ENCODE measurements at regions not wholly inside any gene's neighbourhood (a gene's known extent, or its start where the extent isn't known, plus 50 kb on each side); places are given as distances from the start of the nearest gene placed in this dataset.
"Not testable (repeated sequence)": the region's sequence is repeated elsewhere in the genome, so short reads cannot be mapped to it uniquely, and the experiment has no call there.

DNA sequence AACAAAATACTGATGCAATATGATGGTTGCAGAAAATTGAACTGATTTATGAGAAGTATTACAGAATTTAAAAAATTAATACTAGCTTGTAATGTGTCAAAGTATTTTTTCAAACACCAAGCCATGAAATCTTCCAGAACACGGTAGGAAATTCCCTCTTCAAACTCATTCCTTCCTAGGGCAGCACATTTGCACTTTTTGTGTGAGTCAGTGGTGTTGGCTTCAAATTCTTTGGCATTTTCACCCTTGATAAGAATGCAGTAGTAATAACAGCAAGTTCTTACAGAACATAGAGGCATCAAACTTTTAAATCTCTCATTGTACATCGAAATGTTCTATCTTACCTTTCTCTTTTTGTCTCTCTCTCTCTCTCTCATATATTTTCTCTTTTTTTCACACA is 191.8 kb downstream of the CGGBP1 start:
- DNase-seq: no peak

DNA sequence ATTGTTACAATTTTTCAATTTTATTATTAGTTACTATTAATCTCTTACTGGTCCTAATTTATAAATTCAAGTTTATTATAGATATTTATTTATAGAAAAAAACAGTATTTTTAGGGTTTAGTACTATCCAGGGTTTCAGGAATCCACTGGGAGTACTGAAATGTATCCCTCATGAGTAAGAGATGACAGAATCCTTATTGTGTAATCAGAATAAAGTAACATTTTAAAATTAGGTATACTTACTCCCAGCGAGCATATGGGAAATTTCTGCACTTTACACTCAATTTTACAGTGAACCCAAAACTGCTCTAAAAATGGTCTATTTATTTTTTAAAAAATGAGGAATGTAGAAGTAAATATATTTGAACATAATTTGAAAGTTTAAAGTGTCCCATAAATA is 202.7 kb downstream of the CGGBP1 start:
- no peak for DNase-seq

DNA sequence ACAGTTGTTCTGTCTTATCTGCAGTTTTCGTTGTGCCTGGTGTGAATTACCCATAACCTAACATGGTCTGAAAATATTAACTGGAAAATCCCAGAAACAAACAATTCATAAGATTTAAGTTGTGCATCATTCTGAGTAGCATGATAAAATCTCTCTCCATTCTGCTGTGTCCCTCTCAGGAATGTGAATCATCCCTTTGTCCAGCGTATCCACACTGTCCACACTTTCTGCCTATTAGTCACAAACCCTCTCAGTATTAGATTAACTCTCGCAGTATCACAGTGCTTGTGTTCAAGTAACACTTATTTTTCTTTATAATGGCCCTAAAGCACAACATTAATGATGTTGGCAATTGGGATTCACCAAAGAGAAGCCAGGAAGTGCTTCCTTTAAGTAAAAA is 203.2 kb downstream of the CGGBP1 start:
- DNase-seq: no peak

DNA sequence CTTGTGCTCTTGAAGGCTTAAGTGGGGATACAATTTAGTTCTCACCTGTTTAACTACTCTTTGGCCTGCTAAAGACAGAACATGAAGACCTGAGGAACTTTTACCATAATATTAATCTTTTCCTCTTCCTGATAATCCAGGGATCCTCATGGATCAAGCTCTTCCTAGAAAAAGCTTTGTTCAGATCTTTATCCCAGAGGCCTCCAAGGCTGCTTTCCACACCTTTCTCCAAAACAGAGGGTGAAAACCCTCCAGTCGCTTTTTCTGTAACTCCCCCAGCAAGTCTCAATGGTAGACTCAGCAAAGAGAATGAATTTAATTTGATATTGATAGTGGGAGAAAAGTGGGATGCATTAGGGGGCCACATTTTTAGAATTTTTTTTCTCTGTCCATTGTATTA is 203.6 kb downstream of the CGGBP1 start:
- no peak for DNase-seq

DNA sequence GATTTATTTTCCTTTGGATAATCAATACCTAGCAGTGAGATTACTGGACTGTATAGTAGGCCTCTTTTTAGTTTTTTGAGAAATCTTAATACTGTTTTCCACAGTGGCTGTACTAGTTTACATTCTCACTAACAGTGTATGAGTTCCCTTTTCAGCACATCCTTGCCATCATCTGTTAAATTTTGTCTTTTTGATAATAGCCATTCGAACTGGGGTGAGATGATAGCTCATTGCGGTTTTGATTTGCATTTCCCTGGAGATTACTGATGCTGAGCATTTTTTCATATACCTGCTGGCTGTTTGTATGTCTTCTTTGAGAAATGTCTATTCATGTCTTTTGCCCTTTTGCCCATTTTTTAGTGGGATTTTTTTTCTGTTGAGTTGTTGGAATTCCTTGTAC is 210.8 kb downstream of the CGGBP1 start:
- no peak for DNase-seq

DNA sequence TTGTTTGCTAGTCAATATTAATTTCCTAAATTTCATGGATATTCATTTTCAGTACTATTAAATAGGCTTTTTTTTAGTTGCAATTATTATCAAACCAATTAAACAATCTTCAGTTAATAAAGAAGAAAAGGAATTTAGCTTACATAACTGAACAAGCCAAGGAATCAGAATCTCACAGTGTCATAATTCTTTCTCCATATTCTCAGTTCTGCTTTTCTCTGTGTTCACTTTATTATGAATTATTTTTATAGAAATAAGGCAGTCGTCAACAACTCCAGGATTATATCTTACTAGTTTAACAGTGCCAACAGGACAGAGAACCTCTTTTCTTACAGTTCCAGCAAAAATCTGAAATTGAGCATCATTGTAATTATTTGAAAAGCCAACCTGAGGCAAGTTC is 221.7 kb downstream of the CGGBP1 start:
- DNase-seq: no peak

DNA sequence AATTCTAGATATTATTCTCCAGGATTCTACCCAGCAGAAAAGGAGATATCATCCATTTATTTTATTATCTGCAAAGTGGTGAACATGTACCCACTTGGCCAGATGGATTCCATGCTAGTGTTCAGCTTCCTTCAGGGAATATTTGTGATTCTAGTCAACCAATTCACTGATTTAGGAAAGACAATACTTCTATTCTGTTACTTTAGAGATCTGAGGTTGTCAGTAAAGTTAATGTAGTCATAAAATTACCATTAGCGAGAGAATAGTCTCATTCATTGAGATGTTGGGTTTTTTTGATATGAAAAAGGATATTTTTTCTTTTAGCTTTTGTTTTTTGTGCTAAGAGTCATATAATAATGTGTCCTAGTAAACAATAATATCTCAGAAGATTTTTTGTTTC is 222.8 kb downstream of the CGGBP1 start:
- no peak for DNase-seq

DNA sequence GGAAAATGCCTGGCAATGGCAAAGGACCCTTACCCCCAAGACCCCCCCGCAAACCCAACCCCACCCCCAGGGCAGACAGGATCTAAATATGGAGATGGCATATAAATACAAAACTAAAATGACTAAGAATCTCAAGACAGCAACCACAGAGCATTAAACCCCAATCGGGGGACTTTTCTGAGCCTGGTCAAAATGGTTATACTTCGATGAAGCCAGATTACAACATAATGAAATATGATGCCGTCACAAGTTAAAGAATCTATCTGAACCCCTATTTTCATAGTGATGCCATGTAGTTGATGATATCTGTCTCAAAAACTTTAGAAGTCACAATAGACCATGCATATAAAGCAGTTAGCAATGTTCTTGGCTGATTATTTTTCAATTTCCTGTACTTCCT is 223.6 kb downstream of the CGGBP1 start:
- no peak for DNase-seq

DNA sequence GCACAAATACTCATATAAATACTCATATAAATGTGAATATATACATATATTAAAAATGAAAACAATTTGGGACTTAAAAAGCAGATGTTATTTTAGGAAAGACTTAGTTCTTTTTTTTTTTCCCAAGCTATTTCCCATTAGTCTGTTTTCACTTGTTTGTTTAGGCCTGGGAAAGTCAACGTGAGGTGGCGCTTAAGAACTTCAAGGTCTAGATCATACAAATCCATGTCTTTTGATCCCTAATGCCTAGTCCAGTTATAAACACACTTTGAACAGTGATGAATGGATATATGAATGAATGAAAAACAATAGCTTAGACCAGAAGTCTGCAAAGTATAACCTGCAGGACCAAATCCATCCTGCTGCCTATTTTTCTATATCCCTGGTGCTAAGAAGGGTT is 224.5 kb downstream of the CGGBP1 start:
- no peak for DNase-seq

DNA sequence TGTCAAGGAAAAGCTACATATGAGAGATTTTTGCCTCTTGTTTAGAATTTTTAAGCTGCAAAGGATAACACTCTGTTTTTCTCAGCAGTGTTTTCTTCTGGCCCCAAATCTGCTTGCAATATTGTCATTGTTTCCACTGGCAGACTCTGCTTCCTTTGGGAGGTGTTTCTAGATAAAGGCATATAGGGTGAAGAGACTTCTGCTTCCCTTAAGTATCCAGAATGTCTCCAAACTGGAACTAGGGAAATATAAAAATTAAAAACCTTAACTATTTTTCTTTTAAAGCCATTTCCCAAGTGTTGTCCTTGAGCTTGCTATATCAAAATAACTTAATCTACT is 225.8 kb downstream of the CGGBP1 start:
- DNase-seq: no peak

DNA sequence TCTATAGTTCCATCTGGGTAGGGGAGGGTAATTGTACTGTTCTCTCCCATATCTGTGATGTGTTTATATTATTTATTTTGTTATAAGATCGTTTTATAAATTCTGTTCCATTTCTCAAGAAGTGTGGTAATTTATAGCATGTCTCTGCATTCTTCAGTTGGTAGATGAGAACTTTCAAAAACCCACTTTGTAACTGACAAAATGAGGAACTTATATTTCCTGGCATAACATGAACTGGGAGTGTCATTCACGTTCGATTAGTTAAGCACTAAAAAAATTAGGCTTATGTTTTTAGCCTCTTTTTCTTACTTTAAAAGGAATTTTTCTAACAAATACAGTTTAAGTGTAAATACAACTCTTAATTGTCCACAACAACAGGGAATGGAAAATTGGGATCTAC is 230.8 kb downstream of the CGGBP1 start:
- no peak for DNase-seq

DNA sequence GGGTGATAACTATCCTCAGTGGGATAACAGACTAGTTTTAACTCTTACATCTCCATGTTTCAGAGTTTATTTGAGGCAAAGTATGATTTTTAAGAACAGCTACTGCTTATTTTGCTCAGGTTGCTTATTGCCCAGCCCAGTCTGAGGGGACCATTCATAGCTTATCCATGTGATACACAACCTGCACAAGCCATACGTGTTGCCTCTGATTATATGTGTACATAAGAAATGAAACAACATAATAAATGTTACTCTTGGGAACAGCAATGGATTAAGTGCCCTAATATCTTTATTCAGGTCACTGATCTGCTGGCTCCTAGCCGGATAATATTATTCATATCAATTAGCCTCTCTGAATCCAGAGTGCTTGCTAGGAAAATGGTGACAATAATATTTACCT is 236.2 kb downstream of the CGGBP1 start:
- DNase-seq: no peak

DNA sequence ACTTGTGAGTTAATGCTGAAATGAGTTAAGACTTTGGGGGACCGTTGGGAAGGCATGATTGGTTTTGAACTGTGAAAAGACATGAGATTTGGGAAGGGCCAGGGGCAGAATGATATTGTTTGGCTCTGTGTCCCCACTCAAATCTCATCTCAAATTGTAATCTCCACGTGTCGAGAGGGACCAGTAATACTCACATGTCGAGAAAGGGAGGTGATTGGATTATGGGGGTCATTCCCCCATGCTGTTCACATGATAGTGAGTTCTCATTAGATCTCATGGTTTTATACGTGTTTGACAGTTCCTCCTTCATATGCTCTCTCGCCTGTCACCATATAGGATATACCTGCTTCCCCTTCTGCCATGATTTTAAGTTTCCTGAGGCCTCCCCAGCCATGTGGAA is 245.3 kb downstream of the CGGBP1 start:
- not testable (repeated sequence) for DNase-seq

DNA sequence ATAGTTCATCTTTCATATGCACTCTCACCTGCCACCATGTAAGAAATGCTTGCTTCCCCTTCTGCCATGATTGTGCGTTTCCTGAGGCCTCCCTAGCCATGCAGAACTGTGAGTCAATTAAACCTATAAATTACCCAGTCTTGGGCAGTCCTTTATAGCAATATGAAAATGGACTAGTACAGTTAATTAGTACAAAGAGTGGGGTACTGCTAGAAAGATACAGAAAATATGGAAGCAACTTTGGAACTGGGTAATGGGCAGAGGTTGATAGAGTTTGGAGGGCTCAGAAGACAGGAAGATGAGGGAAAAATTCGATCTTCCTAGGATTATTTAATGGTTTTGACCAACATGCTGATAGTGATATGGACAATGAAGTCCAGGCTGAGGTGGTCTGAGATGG is 246.9 kb downstream of the CGGBP1 start:
- DNase-seq: no peak

DNA sequence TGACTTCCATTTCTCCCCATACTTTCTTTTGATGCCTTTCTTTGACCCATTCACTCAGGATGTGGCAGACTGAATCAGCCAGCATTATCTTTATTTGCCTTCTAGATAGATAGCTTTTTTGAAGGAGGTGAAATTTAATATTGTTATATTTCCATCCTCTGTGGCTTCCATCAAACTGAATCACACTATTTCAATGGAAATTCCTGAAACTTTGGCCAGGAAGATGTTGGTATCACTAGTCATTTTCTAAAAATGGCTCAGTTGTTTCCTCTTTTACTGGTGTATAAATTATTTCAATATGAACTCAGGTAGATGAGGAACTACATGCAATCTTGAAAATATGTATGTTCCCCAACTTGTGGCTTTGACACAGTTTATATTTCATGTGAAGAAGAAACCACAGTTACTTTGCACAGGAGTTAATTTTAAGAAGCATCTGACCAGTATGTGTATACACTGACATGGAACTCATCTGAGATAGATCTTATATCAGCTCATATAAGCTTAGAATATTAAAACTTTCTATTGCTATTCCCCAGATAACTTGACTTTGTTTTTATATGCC is 248.3 kb downstream of the CGGBP1 start:
- DNase-seq: no peak

DNA sequence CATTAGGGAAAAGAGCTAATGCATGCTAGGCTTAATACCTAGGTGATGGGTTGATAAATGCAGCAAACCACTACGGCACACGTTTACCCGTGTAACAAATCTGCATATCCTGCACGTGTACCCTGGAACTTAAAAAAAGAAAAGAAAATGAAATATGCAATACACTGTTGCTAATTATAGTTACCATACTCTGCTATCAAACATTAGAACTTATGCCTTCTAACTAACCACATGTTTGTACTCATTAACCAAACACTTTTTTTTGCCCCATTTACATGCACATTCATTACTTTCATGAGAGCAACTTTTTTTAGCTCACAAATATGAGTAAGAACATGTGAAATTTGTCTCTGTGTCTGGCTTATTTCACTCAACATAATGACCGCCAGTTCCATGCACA is 253.1 kb downstream of the CGGBP1 start:
- no peak for DNase-seq

DNA sequence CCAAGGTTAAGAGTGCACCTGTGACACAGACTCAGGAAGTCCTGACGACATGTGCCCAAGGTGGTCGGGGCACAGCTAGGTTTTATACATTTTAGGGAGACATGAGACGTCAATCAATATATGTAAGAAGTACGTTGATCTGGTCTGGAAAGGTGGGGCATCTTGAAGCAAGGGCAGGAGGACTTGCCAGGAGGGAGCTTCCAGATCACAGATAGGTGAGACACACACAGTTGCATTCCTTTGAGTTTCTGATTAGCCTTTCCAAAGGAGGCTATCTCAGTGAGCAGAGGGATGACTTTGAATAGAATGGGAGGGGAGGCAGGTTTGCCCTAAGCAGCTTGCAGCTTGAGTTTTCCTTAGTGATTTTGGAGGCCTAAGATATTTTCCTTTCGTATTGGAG is 257.4 kb downstream of the CGGBP1 start:
- DNase-seq: no peak

DNA sequence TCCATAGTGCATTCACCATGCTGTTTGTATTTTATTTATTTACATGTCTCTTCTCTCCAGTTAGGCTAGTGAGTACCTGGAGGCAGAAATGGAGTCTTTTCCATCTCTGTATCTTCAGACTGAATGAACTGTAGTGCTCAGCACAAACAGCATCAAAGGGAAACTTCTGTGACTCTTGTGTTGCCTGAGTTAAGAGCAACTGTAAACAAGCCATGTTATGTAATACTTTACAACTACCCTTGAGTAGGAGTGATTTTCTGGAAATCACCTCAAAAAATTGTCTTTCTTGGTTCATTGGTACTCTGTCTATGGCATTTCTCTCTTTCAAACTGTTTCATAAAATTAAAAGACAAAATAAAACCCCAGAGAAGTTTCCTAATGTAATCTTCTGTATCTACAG is 258.3 kb downstream of the CGGBP1 start:
- no peak for DNase-seq

DNA sequence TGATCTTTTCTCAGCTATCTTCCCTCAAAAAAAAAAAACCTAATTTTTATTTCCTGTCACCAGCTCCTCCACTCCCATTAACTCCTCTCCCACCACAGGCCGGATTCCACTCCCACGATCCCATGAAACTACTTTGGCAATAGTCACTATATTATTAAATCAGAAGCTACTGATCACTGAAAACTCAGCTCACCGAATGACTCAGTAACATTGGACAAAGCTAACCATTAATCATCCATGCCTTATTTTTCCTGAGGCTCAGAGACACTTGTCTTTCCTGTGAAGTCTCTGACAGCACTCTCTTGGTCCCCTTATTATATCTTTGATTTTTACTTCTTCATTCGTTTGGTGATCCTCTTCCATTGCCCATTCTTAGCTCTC is 260.2 kb downstream of the CGGBP1 start:
- no peak for DNase-seq

DNA sequence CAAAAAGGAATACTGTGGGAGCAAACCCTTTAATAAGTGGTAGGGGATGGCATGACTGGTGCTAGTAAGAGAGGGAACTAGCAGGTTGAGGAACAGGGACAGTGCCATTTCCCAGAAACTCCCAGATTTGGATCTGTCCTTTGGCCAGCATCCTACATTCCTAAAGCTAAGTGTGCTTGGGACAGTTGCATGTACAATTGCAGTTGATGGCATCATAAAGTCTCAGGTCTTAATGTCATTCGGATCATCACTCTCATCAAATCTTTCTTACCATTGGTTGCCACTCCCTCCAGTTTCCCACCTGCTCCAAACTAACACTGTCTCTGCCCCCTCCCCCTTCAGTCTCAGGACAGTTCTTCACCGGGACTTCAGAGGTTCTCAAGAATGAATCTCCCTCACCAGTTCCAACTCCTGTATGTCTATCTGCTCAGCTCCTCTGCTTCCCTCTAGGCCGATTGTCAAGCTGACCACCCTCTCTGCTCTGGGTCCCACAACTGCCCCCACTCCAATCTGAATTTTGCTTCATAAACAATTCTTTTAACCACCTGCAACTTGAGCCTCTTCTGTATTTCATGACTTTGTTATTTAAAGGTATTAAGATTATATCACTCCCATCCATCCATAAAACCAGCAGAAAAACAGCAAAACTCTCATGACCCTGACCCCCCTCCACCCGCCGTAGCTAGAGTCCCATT is 260.8 kb downstream of the CGGBP1 start:
- DNase-seq: no peak

DNA sequence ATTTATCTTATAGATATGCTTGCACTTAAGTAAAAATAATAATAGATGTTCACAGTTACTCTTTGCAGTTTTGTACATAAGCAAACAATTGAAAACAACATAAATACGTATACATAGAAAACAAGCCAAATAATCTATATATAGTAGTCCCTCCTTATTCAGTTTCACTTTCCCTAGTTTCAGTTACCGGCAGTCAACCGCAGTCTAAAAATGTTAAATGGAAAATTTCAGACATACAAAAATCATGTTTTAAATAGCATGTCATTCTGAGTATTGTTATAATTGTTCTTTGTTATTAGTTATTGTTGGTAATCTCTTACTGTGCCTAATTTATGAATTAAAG is 262.0 kb downstream of the CGGBP1 start:
- no peak for DNase-seq

DNA sequence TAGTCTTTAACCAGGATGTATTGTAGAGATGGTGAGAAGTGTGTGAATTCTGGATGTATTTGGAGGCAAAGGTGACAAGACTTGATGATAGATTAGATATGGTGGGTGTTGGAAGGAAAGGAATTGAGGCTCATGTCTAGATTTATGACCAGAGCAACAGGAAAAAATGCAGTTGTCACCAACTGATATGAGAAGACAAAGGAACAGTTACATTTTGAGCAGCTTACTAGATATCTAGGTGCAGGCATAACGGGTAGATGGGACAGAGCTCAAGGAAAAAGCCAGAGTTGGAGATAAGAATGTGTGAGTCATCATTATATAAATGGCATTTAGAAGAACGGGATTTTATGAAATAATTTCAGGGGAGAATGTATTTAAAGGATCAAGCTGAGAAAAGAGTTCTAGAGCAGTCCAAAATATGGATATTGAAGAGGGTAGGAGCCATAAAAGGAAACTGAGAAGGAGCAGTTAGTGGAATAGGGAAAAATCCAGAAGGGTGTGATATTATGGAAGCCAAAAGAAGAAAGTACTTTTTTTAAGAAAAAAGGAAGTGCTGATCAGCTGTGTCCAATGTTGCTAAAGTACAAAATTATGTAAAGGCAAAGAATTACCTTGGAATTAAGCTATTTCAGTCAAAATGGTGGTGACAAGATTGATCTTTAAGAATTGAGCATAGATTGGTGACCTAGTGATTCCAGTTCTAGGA is 262.5 kb downstream of the CGGBP1 start:
- DNase-seq: no peak

DNA sequence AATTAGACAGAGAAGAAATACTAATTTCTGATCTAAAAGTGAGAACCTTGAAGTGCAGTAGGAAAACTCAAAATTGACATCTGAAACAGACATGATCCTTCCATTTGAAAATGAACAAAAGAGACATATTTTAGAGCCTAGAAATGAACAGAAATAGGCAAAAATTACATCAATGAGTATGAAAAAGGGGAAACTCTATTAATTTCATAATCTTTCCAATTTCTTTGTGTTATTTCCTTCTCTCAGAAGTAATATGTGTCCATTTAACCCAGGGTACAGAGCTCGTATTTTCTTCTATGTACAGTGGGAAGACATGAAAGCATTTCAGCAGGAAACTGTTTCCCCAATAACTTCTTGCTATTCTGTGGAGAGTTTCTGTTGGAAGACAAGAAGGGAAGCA is 263.1 kb downstream of the CGGBP1 start:
- DNase-seq: no peak

DNA sequence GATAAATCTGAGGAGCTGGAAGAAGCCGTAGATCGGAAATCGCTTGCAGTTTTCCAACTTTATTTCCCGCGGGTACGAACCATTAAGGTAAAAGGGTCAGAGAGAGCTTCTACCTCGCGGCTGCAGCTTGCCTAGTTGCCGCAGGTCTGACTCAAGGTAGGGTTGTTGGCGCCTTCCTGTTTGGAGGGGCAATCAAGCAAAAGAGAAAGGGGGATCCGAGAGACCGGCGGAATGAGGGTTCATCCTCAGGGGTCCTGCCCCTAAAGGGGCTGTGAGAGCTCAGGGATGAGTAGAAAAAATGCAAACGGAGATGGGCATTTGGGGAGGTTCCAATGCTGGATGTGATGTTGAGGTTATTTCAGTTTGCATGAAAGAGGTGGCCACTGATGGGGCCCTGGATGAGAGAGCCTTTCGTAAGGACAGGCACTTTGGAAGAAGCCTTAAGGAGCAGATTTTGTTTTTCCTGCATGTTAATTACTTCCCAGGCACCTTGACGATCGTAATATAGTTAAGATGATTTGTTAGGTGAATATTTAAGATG is 265.4 kb downstream of the CGGBP1 start:
- no peak for DNase-seq
